GM19438 (cell line): ENCODE measurements at regions not wholly inside any gene's neighbourhood (a gene's known extent, or its start where the extent isn't known, plus 50 kb on each side); places are given as distances from the start of the nearest gene placed in this dataset.
"Not testable (repeated sequence)": the region's sequence is repeated elsewhere in the genome, so short reads cannot be mapped to it uniquely, and the experiment has no call there.

Experiments used
- ATAC-seq: cut with Tn5 transposase; IDR thresholded peaks from one replicate; pipeline ENCODE4 v1.9.1; 2021; ENCODE audit warnings: low read depth; ENCODE audit not compliant: unreplicated experiment

DNA sequence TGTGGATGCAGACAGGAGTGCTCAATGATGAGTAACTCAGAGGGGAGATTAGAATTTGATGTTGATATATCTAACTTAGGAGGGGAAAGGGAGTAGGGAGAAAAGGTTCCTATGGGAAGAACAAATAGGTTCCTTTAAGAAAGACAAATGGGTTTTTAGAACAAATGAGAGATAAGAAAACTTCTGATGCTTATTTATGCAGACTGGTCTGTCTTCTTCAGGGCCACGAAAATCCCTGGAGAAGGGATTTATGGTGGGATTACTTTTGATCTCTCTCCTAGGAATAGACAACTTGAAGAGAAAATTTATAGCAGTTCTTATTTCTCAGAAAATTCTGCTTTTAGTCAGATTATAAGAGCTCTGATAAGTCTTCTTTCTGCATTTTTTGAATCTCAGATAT, 99.0 kb upstream of the DDHD1 start:
- ATAC-seq: no peak

DNA sequence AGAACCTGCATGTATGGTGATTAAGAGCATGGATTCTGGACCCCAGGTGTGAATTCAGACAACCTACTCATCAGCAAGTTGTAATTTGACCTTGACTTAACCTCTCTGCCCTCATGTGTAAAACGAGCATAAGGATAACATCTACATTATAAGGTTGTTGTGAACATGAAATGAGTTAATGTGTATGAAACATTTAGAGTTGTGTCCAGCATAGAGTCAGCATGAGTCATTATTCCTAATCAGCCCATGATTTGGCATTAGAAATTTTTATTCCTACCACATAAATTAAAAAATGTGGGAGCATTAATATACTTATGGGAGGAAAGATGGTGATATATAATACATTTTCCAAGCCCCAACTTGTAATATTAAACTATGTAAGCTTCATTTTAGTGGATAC, 95.9 kb upstream of the DDHD1 start:
- no peak for ATAC-seq

DNA sequence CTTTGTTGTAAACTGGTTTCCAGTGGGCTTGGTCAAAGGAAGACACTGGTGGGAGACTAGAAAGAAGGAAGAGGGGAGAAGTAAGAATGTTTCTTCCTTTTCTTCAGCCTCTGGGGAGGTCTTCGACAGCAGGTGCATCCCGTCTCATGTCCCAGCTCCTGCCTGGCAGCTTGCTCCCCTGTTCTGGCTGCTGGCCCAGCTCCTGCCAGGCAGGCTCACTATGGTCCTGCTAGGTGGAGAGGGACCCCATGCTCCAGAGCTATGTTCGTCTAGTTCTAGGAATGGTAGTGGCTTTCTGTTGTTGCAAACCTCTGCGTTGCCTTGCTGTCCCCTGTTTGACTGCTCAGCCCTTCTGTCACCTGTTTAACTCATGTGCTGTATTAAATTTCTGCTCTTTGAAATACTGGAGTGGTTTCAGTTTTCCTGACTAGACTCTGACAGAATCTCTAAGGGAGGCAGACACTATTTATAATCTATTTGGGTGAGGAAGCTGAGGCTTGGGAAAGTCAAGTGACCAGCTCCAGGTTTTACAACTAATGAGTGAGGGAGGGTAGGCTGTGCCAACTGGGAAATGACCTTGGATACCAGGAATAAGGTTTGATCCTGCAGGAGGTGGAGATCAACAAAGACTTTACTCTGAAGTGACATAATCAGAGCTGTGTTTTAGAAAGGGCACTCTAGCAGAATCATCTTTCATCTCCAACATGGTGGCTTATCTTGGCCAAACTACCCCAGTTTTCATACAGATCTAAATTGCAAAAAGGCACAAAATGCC, 94.7 kb upstream of the DDHD1 start:
- no peak for ATAC-seq

DNA sequence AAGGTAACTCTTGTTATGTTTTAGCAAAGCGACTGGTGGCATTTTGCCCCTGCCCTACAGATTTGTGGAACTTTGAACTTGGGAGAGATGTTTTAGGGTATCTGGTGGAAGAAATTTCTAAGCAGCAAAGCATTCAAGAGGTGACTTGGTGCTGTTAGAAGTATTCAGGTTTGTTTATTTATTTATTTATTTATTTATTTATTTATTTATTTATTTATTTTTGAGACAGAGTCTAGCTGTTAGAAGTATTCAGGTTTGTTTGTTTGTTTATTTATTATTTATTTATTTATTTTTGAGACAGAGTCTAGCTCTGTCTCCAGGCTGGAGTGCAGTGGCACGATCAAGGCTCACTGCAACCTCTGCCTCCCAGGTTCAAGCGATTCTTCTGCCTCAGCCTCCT, 89.8 kb upstream of the DDHD1 start:
- ATAC-seq: not testable (repeated sequence)

DNA sequence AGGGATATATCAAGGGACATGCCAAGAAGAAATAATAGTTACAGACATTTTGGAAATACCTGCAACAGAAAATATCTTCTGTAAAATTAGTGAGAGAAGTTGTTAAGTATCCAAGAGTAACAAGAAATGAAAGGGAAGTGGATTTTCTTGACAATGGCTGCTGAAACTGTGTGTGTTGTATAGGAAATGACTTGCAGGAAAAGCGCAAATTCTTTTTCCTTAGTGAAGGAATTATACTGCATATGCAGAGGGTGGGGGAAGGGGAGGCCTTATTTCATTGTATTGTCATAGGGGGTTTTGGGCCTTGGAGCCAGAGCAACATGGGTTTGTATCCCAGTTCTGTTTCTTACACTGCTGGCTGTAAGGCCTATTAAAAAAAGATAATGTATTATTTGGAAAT, 84.4 kb upstream of the DDHD1 start:
- ATAC-seq: no peak

DNA sequence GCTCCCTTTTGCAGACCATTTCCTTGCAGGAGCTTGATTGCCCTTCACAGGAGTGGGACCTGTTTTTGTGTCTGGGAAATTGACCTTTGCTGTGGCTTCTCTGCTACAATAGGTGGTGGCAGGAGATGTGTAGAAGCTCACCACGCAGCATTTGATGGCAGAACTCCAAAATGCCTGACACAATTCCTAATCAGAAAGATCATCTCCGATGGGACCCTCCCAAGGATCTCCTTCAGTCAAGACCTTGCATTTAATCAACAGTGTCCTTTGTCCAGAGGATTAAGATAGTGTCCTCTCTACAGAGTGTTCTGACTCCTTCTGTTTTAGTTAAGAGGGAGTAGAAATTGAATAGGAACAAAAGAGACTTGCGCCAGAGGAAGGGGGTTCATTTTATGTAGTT, 83.6 kb upstream of the DDHD1 start:
- ATAC-seq: no peak

DNA sequence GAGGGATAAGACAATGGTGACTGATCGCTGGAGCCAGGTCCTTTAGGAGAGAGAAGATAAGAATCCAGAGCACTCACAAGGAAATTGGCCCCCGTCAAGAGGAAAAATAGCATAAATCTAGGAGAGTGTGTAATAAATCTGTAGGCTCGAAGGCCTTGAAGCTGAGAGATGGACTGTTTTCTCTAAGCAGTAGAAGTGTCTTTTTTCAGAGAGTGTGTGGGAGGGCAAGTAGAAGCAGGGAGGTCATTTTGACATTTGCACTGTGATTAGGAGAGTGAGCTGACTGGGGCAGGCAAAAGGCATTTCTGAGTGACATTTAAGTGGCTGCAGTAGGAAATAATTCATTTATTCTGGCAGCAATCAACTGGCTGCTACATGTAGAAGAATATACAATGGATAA, 78.0 kb upstream of the DDHD1 start:
- no peak for ATAC-seq

DNA sequence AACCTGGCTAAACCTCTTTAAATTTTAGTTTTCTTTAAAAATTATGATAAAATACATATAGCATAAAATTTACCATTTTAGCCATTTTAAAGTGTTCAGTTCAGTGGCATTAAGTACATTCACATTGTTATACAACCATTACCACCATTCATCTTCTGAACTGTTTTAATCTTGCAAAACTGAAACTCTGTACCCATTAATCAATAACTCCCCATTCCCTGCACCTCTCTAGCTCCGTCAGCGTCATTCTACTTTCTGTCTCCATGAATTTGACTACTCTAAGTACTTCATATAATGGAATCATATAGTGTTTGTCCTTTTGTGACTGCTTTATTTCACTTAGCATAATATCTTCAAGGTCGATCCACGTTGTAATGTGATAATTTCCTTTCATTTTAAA, 75.8 kb upstream of the DDHD1 start:
- ATAC-seq: no peak

DNA sequence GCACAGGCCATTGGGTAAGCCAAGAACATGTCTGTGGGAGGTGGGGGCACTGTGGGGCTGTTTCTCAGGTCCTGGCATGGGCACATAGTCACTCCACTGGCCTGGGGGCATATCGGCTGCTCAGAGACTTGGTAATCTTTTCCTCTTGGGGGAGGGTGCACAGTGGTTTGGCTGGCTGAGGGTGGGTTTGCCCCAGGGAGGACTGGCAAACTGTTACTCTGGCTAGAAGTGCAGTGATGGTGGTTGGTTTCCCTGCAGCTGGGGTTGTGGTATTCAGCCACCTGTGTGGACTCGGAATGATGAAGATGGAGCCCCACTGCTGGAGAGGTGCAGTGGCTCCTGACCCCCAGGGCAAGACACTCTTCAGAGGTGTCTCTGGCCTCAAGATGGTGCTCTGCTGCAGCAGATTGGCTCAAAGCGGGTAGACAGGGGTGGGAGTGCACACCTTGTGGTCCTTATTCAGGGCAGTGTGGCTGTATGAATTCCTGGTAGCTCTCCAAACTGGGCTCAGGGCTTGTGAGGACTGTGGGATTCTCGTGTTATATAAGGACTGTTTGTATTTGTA, 74.1 kb upstream of the DDHD1 start:
- no peak for ATAC-seq

DNA sequence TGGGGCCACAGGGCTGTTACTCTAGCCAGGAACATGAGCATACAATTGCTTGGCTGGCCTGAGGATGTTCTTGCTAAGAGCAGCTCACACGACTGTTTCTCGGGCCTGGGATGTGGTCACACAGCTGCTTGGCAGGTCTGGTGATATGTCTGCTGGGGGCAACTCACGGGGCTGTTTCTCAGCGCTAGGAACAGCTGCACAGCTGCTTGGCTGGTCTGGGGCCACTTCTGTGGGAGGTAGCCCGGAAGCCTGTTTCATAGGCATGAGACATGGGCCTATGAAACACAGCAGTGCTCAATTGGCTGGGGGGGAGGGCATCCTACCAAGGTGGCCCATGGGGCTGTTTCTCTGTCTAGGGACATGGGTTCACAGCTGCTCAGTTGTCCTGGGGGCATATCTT, 73.4 kb upstream of the DDHD1 start:
- ATAC-seq: no peak

DNA sequence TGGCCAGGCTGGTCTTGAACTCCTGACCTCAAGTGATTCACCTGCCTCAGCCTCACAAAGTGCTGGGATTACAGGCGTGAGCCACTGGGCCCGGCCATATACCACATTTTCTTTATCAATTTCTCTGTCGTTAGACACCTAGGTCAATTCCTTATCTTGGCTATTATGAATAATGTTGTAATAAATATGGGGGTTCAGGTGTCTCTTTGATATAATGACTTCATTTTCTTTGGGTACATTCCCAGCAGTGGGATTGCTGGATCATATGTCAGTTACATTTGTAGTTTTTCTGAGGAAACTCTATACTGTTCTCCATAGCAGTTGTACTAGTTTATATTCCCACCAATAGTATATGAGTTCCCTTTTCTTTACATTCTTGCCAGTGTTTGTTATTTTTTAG, 67.8 kb upstream of the DDHD1 start:
- no peak for ATAC-seq

DNA sequence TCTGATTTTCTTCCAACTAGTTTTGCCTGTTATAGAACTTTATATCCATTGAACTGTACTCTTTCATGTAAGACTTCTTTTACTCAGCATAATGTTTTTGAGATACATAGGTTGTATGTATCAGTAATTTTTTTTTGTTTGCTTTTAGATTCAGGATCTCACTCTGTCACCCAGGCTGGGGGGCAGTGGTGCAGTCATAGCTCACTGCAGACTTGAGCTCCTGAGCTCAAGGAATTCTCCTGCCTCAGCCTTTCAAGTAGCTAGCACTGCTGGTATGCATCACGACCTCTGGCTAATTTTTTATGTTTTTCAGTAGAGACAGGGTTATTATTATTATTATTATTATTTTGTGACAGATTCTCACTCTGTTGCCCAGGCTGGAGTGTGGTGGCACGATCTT, 65.0 kb upstream of the DDHD1 start:
- no peak for ATAC-seq

DNA sequence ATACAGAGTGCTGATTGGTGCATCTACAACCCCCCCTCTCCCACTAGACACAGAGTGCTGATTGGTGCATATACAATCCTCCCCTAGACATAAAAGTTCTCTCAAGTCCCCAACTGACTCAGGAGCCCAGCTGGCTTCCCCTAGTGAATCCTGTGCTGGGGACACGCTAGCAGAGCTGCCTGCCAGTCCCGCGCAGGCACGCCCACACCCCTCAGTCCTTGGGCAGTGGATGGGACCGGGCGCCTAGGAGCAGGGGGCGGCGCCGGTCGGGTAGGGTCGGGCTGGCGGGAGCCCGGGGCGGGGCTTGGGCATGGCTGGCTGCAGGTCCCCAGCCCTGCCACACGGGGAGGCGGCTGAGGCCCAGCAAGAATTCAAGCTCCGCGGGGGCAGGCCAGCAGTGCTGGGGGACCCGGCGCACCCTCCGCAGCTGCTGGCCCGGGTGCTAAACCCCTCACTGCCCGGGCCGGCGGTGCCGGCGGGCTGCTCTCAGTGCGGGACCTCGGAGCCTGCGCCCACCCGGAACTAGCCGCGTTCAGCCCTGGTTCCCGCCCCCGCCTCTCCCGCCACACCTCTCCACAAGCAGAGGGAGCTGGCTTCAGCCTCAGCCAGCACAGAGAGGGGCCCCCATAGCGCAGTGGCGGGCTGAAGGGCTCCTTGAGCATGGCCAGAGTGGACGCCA, 64.3 kb upstream of the DDHD1 start:
- peak; percentile 96 for ATAC-seq

DNA sequence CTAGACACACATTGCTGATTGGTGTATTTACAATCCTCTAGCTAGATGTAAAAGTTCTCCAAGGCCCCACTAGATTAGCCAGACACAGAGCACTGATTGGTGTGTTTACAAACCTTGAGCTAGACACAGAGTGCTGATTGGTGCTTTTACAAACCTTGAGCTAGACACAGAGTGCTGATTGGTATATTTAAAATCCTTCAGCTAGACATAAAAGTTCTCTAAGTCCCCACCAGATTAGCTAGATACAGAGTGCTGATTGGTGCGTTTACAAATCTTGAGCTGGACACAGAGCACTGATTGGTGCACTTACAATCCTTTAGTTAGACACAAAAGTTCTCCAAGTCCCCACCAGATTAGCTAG, 63.8 kb upstream of the DDHD1 start:
- not testable (repeated sequence) for ATAC-seq

DNA sequence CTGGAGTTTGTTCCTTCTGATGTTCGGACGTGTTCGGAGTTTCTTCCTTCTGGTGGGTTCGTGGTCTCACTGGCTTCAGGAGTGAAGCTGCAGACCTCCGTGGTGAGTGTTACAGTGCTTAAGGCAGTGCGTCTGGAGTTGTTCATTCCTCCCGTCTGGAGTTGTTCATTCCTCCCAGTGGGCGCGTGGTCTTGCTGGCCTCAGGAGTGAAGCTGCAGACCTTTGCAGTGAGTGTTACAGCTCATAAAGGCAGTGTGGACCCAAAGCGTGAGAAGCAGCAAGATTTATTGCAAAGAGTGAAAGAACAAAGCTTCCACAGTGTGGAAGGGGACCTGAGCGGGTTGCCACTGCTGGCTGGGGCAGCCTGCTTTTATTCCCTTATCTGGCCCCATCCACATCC, 63.4 kb upstream of the DDHD1 start:
- ATAC-seq: not testable (repeated sequence)

DNA sequence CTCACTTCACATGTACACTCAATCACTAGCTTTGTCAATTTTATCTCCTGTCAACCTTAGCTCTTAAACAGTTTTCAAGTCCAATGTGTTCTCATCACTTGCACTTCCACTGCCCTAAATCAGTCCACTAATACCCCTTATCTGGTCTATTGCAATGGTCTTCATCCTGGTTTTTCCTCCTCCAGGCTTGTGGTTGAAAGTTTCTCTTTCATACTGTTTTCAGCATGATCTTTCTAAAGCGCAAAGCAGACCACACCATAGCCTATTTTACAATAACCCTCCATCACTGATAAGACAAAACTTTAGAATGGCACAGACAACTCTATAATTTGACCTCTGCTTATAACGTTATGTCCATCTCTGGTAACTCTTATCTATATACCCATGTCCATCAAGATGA, 62.0 kb upstream of the DDHD1 start:
- no peak for ATAC-seq

DNA sequence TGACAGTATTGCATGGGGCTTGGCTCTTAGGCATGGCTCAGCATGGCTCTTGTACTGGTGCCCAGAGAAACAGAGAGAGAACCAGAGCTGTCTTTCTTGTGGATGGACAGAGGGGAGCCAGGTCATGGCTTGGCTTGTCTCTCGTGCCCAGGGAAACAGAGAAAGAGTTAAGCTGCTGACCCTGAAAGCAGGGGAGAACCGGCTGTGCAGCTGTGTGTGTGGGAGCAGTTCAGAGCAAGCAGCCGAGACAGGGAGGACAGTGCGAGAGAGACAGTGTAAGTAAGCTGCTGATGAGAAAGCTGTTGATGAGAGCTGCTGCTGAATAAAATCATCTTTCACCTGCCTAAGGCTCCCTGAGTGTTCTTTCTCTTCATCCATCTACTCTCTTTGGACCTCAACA, 61.3 kb upstream of the DDHD1 start:
- ATAC-seq: no peak

DNA sequence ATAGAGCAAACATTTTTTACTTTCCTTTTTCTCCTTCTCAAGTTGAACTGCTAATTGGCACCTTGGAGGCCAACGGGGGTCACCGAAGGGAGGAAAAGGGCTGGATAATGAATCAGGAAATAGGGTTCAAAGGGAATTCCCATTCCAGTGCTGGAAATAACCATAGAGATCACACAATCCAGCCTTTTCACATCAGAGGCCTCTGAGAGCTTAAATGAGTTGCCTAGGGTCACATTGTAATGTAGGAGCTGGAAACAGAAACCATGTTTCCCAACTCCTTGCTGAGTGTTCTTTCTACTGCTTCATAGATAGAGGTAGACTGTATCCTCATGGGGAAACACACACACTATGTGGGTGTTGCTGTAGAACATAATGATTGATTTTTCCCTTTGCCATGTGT, 60.6 kb upstream of the DDHD1 start:
- no peak for ATAC-seq

DNA sequence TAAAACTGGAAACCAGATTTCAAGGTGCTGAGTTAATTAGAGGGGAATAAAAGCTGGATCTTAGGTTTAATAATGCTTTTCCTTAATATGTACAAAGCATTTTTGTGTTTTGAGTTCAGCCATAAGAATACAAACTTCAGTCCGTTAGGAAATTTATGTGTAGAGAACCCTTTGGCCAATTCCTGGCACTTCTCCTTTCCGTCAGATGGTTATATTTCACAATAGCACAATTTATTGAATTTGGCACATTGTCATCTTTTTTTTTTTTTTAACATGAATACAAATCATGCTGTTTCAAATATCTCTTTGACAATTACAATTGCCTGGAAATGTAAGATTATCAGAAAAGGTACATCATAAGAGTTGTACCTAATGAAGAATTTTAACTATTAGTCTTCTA, 56.2 kb upstream of the DDHD1 start:
- ATAC-seq: no peak
